DOHH2 (cell line): ENCODE measurements at regions not wholly inside any gene's neighbourhood (a gene's known extent, or its start where the extent isn't known, plus 50 kb on each side); places are given as distances from the start of the nearest gene placed in this dataset.

Source experiments
- H3F3A ChIP-seq: fragments of 200-600 bp; sonication (generic), shearing (Covaris generic); 2 replicates; pipeline ENCODE4 v1.6.0; 2016; ENCODE audit warnings: antibody characterized with exemption, mild to moderate bottlenecking; ENCODE audit not compliant: control insufficient read depth, insufficient read depth
- H3K27ac ChIP-seq: fragments of 200-600 bp; sonication (generic); 2 replicates; pipeline ENCODE4 v1.5.1; 2014; ENCODE audit warnings: low read depth, mild to moderate bottlenecking, low read length, moderate library complexity
- H3K27me3 ChIP-seq: fragments of 200-600 bp; sonication (generic); 2 replicates; pipeline ENCODE4 v1.6.1; 2014; ENCODE audit warnings: mild to moderate bottlenecking, low read length, mixed read lengths; ENCODE audit not compliant: control insufficient read depth
- H3K36me3 ChIP-seq: fragments of 200-600 bp; sonication (generic); 2 replicates; pipeline ENCODE4 v1.6.1; 2014; ENCODE audit warnings: mild to moderate bottlenecking, low read length, moderate library complexity, mixed read lengths; ENCODE audit not compliant: control insufficient read depth
- H3K4me1 ChIP-seq: fragments of 200-600 bp; sonication (generic); 2 replicates; pipeline ENCODE4 v1.6.1; 2014; ENCODE audit warnings: mild to moderate bottlenecking, low read length, mixed read lengths; ENCODE audit not compliant: control insufficient read depth
- H3K4me2 ChIP-seq: fragments of 200-600 bp; sonication (generic); 2 replicates; pipeline ENCODE4 v1.6.0; 2014; ENCODE audit warnings: mild to moderate bottlenecking, low read length, moderate library complexity
- H3K4me3 ChIP-seq: fragments of 200-600 bp; sonication (generic); 2 replicates; pipeline ENCODE4 v1.5.1; 2014; ENCODE audit warnings: mild to moderate bottlenecking, low read length, mixed read lengths
- H3K79me2 ChIP-seq: fragments of 200-600 bp; sonication (generic); 2 replicates; pipeline ENCODE4 v1.6.1; 2014; ENCODE audit warnings: mild to moderate bottlenecking, low read length, mixed read lengths; ENCODE audit not compliant: control insufficient read depth
- H3K9me2 ChIP-seq: fragments of 200-600 bp; sonication (generic); replicated peaks from 2 replicates; pipeline ENCODE4 v1.6.1; 2014; ENCODE audit warnings: mild to moderate bottlenecking, low read length, mixed read lengths; ENCODE audit not compliant: control insufficient read depth
- H3K9me3 ChIP-seq: fragments of 200-600 bp; sonication (generic); 2 replicates; pipeline ENCODE4 v1.6.1; 2014; ENCODE audit warnings: antibody characterized with exemption, low read length, mixed read lengths; ENCODE audit not compliant: control insufficient read depth, insufficient read depth
- H4K20me1 ChIP-seq: fragments of 200-600 bp; sonication (generic); 2 replicates; pipeline ENCODE4 v1.6.0; 2014; ENCODE audit warnings: low read depth, mild to moderate bottlenecking, antibody characterized with exemption, low read length, moderate library complexity; ENCODE audit not compliant: control insufficient read depth, insufficient read depth
- EZH2phosphoT487 ChIP-seq: fragments of 200-600 bp; sonication (generic); IDR thresholded peaks from 2 replicates; pipeline ENCODE4 v1.6.1; 2017; ENCODE audit warnings: borderline replicate concordance, mild to moderate bottlenecking, antibody characterized with exemption, low read length, moderate library complexity, mixed read lengths
- TF ChIP-seq, protein P1 (sequence below): fragments of 200-600 bp; sonication (generic); IDR thresholded peaks from one replicate; pipeline ENCODE4 v1.5.1; 2014; ENCODE audit warnings: antibody characterized with exemption, mild to moderate bottlenecking, low read depth, low read length; ENCODE audit not compliant: poor library complexity, severe bottlenecking

DNA sequence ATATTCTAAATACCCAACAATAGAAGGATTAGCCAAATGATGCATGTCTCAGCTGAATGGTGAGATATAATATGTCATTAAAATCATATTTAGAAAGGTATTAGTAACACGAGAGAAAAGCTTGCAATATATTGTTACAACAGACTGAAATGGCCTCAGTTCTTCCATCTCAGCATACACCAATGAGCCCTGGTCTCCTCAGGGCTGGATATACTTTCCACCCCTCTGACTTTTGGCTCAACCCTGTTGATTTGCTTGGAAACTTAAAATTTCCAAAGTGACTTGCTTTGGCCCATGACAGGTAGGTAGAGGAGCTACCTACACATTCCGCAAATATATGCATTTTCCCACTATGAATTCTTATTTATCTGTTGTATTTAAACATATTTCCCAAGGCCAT lies 908.1 kb upstream of the TMEM132C start:
- Histone ChIP-seq H4K20me1 (no peaks in the 10 kb centered on the region), H3K4me3 (no peak overlapping the region), H3K79me2 (no peaks in the 10 kb centered on the region), H3K27ac (no peak overlapping the region), H3K9me2 (no peaks in the 10 kb centered on the region), H3K4me1 (no peaks in the 10 kb centered on the region), H3F3A (no peaks in the 10 kb centered on the region), H3K9me3 (no peaks in the 10 kb centered on the region), H3K4me2 (no peak overlapping the region), H3K36me3 (no peaks in the 10 kb centered on the region), H3K27me3 (no peaks in the 10 kb centered on the region)
- TF ChIP-seq, protein P1, sequence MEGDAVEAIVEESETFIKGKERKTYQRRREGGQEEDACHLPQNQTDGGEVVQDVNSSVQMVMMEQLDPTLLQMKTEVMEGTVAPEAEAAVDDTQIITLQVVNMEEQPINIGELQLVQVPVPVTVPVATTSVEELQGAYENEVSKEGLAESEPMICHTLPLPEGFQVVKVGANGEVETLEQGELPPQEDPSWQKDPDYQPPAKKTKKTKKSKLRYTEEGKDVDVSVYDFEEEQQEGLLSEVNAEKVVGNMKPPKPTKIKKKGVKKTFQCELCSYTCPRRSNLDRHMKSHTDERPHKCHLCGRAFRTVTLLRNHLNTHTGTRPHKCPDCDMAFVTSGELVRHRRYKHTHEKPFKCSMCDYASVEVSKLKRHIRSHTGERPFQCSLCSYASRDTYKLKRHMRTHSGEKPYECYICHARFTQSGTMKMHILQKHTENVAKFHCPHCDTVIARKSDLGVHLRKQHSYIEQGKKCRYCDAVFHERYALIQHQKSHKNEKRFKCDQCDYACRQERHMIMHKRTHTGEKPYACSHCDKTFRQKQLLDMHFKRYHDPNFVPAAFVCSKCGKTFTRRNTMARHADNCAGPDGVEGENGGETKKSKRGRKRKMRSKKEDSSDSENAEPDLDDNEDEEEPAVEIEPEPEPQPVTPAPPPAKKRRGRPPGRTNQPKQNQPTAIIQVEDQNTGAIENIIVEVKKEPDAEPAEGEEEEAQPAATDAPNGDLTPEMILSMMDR: no peak
- no peak for TF ChIP-seq EZH2phosphoT487

DNA sequence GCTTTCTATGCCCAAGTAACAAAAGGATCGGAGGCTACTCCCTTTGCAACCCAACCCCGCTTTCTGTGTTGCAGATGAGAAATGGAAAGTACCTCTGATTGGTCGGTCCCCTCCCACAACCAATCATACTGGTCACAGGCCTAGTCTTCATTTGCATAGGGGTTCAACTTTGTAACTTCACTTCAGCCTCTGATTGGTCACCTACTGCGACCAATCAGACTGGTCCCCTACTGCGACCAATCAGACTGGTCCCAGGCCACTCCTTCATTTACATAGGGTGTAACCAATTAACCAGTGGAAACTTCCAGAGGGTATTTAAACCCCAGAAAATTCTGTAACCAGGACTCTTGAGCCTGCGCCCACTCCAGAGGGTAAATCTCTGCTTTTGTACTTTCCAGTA lies 906.4 kb upstream of the TMEM132C start:
- H3K36me3 ChIP-seq: no peaks in the 10 kb centered on the region

DNA sequence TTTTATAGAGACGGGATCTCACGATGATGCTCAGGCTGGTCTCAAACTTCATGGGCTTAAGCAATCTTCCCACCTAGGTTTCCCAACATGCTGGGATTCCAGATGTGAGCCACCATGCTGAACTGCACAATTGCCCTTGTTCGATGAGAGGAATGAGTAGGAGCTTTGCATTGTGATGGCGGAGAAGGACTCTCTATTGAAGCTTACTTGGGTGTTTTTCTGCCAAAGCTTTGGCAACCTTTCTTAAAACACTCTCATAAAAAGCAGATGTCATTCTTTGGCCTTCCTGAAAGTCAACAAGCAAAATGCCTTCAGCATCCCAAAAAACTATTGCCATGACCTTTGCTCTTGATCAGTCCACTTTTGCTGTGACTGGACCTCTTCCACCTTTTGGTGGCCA lies 904.8 kb upstream of the TMEM132C start:
- H3K79me2 ChIP-seq: no peaks in the 10 kb centered on the region
- H3K9me3 ChIP-seq: no peaks in the 10 kb centered on the region
- no peaks in the 10 kb centered on the region for H3K9me2 ChIP-seq
- H3K4me1 ChIP-seq: no peaks in the 10 kb centered on the region
- no peak for TF ChIP-seq EZH2phosphoT487
- TF ChIP-seq, protein P1: no peak
- no peak overlapping the region for H3K4me3 ChIP-seq
- no peaks in the 10 kb centered on the region for H4K20me1 ChIP-seq
- no peaks in the 10 kb centered on the region for H3K27me3 ChIP-seq
- no peaks in the 10 kb centered on the region for H3K36me3 ChIP-seq
- H3K4me2 ChIP-seq: no peak overlapping the region
- H3K27ac ChIP-seq: no peak overlapping the region
- H3F3A ChIP-seq: no peaks in the 10 kb centered on the region

More for the DNA sequence above, 906.4 kb upstream of the TMEM132C start:
- Histone ChIP-seq H3K27ac (no peak overlapping the region), H3F3A (no peaks in the 10 kb centered on the region), H3K9me3 (no peaks in the 10 kb centered on the region), H3K79me2 (no peaks in the 10 kb centered on the region), H3K4me3 (no peak overlapping the region), H3K27me3 (no peaks in the 10 kb centered on the region), H3K4me1 (no peaks in the 10 kb centered on the region), H3K4me2 (no peak overlapping the region), H4K20me1 (no peaks in the 10 kb centered on the region), H3K9me2 (no peaks in the 10 kb centered on the region)
- TF ChIP-seq, protein P1: no peak
- no peak for TF ChIP-seq EZH2phosphoT487

DNA sequence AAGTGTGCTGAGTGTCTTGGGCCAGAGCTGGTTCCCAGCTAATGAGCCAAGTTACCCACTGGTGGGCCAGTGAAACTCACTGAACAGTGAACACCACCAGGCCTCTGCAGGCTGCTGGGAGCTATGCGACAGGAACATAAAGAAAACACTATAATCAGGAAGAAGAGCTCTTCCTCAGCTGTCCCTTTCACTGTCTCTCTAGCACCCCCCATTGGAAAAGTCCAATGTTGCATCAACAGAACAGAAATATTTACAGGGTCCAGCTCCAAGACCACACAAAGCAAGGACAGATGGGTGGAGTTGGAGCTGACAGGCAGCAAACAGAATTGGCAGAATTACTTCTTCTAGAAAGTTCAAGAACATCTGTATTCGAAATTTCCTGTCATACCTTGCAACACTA lies 903.6 kb upstream of the TMEM132C start:
- no peaks in the 10 kb centered on the region for H3K36me3 ChIP-seq
- no peak overlapping the region for H3K27ac ChIP-seq
- H3K4me1 ChIP-seq: no peaks in the 10 kb centered on the region
- H4K20me1 ChIP-seq: no peaks in the 10 kb centered on the region
- H3K4me3 ChIP-seq: no peak overlapping the region
- H3K79me2 ChIP-seq: no peaks in the 10 kb centered on the region
- H3K27me3 ChIP-seq: no peaks in the 10 kb centered on the region
- no peak for TF ChIP-seq EZH2phosphoT487
- TF ChIP-seq, protein P1: peak; percentile 46
- H3F3A ChIP-seq: no peaks in the 10 kb centered on the region
- no peak overlapping the region for H3K4me2 ChIP-seq
- H3K9me2 ChIP-seq: no peaks in the 10 kb centered on the region
- no peaks in the 10 kb centered on the region for H3K9me3 ChIP-seq
